CD14-positive monocyte (primary cell): ENCODE measurements at regions not wholly inside any gene's neighbourhood (a gene's known extent, or its start where the extent isn't known, plus 50 kb on each side); places are given as distances from the start of the nearest gene placed in this dataset.

Experiments used
- DNase-seq, 3 donors: peaks; one replicate each; pipeline ENCODE4 v3.0.0-alpha.2; 2011 to 2022
- H2AFZ ChIP-seq: 2 replicates; pipeline ENCODE4 v1.6.0; 2012; ENCODE audit warnings: mild to moderate bottlenecking, low read depth, low read length, inconsistent platforms; ENCODE audit not compliant: insufficient read depth, poor library complexity, severe bottlenecking
- H3K27ac ChIP-seq, 2 donors: 1 replicate in 1 of 2; 2 replicates in 1 of 2; pipeline ENCODE4 v1.5.1; 2012 to 2013; ENCODE audit warnings: low read length in 2 of 2, control low read depth in 1 of 2, inconsistent platforms in 1 of 2, low read depth in 1 of 2, mild to moderate bottlenecking in 1 of 2
- H3K27me3 ChIP-seq, 2 donors: one replicate each; pipeline versions ENCODE4 v1.6.0 to v1.6.1; 2011 to 2013; ENCODE audit warnings: low read length in 2 of 2; ENCODE audit not compliant: control insufficient read depth in 2 of 2, insufficient read depth in 2 of 2
- H3K36me3 ChIP-seq, 2 donors: replicated peaks in 1 of 2; 1 replicate in 1 of 2; 2 replicates in 1 of 2; pipeline versions ENCODE4 v1.5.1 to v1.6.1; 2012 to 2013; ENCODE audit warnings: low read length in 2 of 2, control low read depth in 1 of 2, inconsistent platforms in 1 of 2, mild to moderate bottlenecking in 1 of 2; ENCODE audit not compliant: insufficient read depth in 2 of 2, control insufficient read depth in 1 of 2
- H3K4me1 ChIP-seq, 2 donors: 1 replicate in 1 of 2; 2 replicates in 1 of 2; pipeline versions ENCODE4 v1.5.1 to v1.6.1; 2012 to 2013; ENCODE audit warnings: low read length in 2 of 2, control low read depth in 1 of 2, inconsistent platforms in 1 of 2, mild to moderate bottlenecking in 1 of 2, moderate library complexity in 1 of 2; ENCODE audit not compliant: insufficient read depth in 2 of 2, control insufficient read depth in 1 of 2
- H3K4me2 ChIP-seq: replicated peaks from 2 replicates; pipeline ENCODE3; 2012; ENCODE audit warnings: low read length, moderate library complexity, mild to moderate bottlenecking; ENCODE audit not compliant: poor library complexity, severe bottlenecking; ENCODE audit errors: extremely low read depth
- H3K4me3 ChIP-seq, 3 experiments: fragments of 200-600 bp in 1 of 3; sonication (generic) in 1 of 3; replicated peaks in 1 of 3; 1 replicate in 2 of 3; 2 replicates in 1 of 3; pipeline ENCODE4 v1.5.1; 2011 to 2013; ENCODE audit warnings: low read length in 3 of 3, mild to moderate bottlenecking in 3 of 3, control low read depth in 2 of 3, low read depth in 2 of 3, inconsistent platforms in 1 of 3, moderate library complexity in 1 of 3
- H3K79me2 ChIP-seq: 2 replicates; pipeline ENCODE4 v1.6.0; 2012; ENCODE audit warnings: mild to moderate bottlenecking, control low read depth, inconsistent platforms, low read length, moderate library complexity; ENCODE audit not compliant: insufficient read depth
- H3K9ac ChIP-seq: 2 replicates; pipeline ENCODE4 v1.6.0; 2017; ENCODE audit warnings: low read length, mild to moderate bottlenecking; ENCODE audit not compliant: insufficient read depth, poor library complexity, severe bottlenecking
- H3K9me3 ChIP-seq, 2 donors: replicated peaks in 1 of 2; 1 replicate in 1 of 2; 2 replicates in 1 of 2; pipeline versions ENCODE4 v1.5.1 to v1.6.1; 2012 to 2013; ENCODE audit warnings: low read length in 2 of 2, control low read depth in 1 of 2; ENCODE audit not compliant: control insufficient read depth in 1 of 2, insufficient read depth in 1 of 2
- H4K20me1 ChIP-seq: 2 replicates; pipeline ENCODE4 v1.6.0; 2012; ENCODE audit warnings: mild to moderate bottlenecking, low read length, control low read depth, moderate library complexity; ENCODE audit not compliant: insufficient read depth
- H3K27ac Mint-ChIP-seq, 7 donors: one replicate each; pipeline ENCODE4 v1.8.0; 2020; ENCODE audit warnings: mild to moderate bottlenecking in 7 of 7, mixed read lengths in 7 of 7, moderate library complexity in 6 of 7, inconsistent platforms in 2 of 7
- H3K27me3 Mint-ChIP-seq, 3 donors: one replicate each; pipeline ENCODE4 v1.8.0; 2021 to 2022; ENCODE audit warnings: low read depth in 3 of 3, mild to moderate bottlenecking in 3 of 3, mixed read lengths in 3 of 3, moderate library complexity in 3 of 3, inconsistent platforms in 1 of 3
- H3K36me3 Mint-ChIP-seq, 2 donors: one replicate each; pipeline ENCODE4 v1.8.0; 2020; ENCODE audit warnings: mixed read lengths in 2 of 2, inconsistent platforms in 1 of 2, mild to moderate bottlenecking in 1 of 2
- H3K4me1 Mint-ChIP-seq: one replicate; pipeline ENCODE4 v1.8.0; 2020; ENCODE audit warnings: mild to moderate bottlenecking, mixed read lengths
- H3K4me3 Mint-ChIP-seq, 2 donors: one replicate each; pipeline ENCODE4 v1.8.0; 2020; ENCODE audit warnings: mild to moderate bottlenecking in 2 of 2, mixed read lengths in 2 of 2, moderate library complexity in 1 of 2
- H3K9me3 Mint-ChIP-seq, 7 donors: one replicate each; pipeline ENCODE4 v1.8.0; 2020 to 2022; ENCODE audit warnings: mixed read lengths in 7 of 7, mild to moderate bottlenecking in 6 of 7, moderate library complexity in 6 of 7, inconsistent platforms in 2 of 7
- CTCF ChIP-seq: fragments of 200-600 bp; IDR thresholded peaks from one replicate; pipeline ENCODE4 v1.8.0; 2022; ENCODE audit warnings: antibody characterized with exemption, mild to moderate bottlenecking
- whole genome bisulfite sequencing: methylation state at CpG from one replicate; pipeline ENCODE4 v1.1.5; 2013; ENCODE audit warnings: missing lambda C conversion rate; ENCODE audit not compliant: insufficient coverage; 5-methylcytosine and 5-hydroxymethylcytosine counted together
- intact Hi-C, 2 donors: fragments of 100-400 bp; cut with micrococcal nuclease; formaldehyde crosslinking; loops; one replicate each; pipeline versions ENCODE4 v1.15.0 to v1.15.1; 2023

DNA sequence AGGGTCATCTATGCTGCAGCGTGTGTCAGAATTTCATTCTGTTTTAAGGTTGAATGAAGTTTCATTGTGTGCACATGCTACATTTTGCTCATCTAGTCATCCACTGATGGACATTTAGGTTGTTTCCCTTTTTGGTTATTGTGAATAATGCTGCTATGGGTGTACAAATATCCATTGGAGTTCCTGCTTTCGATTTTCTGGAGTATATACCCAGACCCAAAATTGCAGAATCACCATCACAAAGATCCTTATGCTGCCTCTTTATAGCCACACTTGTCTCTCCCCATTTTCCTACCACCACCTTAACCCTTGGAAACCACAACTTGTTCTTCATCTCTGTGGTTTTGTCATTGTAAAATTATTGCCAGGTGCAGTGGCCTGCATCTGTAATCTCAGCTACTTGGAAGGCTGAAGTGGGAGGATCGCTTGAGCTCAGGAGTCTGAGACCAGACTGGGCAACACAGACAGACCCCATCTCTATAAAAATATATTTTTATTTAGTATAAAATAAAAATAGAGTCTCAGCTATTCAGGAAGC is 166.2 kb downstream of the HSD17B3 start:
- H2AFZ ChIP-seq: no peak overlapping the region
- Mint-ChIP-seq H3K4me1 (peaks cover 62% of the 10 kb centered on the region), H3K27ac (peak overlapping the region in 3 of 7 donors; percentile 38 to 67 (median 44)), H3K9me3 (peaks cover 4 to 20% (median 14%) of the 10 kb centered on the region in 7 donors), H3K27me3 (peaks cover 0 to 5% (median 2%) of the 10 kb centered on the region in 3 donors), H3K4me3 (no peak overlapping the region), H3K36me3 (peaks cover 0 to 4% of the 10 kb centered on the region in 2 donors)
- no peak for TF ChIP-seq CTCF
- H4K20me1 ChIP-seq: no peaks in the 10 kb centered on the region
- peaks cover 39 to 57% of the 10 kb centered on the region in 2 donors for H3K4me1 ChIP-seq
- peaks cover 0 to 13% of the 10 kb centered on the region in 2 donors for H3K9me3 ChIP-seq
- H3K9ac ChIP-seq: no peak overlapping the region
- intact Hi-C loops: no loop called here
- no peak overlapping the region for H3K4me2 ChIP-seq
- no peak overlapping the region for H3K4me3 ChIP-seq
- H3K36me3 ChIP-seq: no peaks in the 10 kb centered on the region
- peak in 1 of 3 donors; percentile 22 for DNase-seq
- no peaks in the 10 kb centered on the region for H3K27me3 ChIP-seq
- H3K27ac ChIP-seq: peak overlapping the region in 1 of 2 donors; percentile 34
- WGBS: 60% methylated on average over 1 of the region's 3 CpGs
- no peaks in the 10 kb centered on the region for H3K79me2 ChIP-seq

DNA sequence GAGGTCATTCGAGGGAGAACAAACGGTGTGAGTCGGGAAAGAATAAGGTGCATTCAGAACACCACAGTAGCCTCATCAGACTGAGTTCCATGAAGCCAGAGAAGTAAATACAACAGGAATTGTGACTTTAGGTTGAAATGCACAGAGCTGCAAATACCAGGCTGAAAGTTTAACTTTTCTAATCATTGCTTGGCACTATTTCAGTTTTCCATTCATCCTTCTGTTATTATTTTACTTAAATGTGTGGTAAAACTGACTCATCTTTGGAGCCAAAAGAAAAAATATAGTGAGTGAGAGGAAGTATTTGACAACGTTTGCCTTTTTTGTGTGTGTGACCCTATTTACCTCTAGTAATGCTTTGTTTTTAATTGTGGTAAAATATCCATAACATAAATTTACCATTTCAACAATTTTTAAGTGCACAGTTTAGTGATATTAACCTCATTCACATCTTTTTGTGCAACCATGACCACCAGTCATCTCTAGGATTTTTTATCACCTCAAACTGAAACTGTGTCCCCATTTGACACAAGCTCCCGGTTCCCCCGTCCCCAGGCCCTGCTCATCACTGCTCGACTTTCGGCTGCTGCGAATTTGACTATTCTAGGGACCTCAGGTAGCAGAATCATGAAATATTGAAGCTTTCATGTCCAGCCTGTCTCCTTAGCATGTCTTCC is 166.8 kb downstream of the HSD17B3 start:
- Mint-ChIP-seq H3K4me3 (no peak overlapping the region), H3K9me3 (peaks cover 4 to 20% (median 15%) of the 10 kb centered on the region in 7 donors), H3K27ac (peak overlapping the region in 3 of 7 donors; percentile 38 to 78 (median 67)), H3K36me3 (peaks cover 0 to 4% of the 10 kb centered on the region in 2 donors), H3K4me1 (peaks cover 59% of the 10 kb centered on the region), H3K27me3 (peaks cover 0 to 5% (median 3%) of the 10 kb centered on the region in 3 donors)
- Histone ChIP-seq H3K9me3 (peaks cover 0 to 13% of the 10 kb centered on the region in 2 donors), H2AFZ (no peak overlapping the region), H3K4me1 (peaks cover 36 to 50% of the 10 kb centered on the region in 2 donors), H3K27me3 (no peaks in the 10 kb centered on the region), H3K4me3 (no peak overlapping the region), H3K36me3 (no peaks in the 10 kb centered on the region), H3K9ac (no peak overlapping the region), H4K20me1 (no peaks in the 10 kb centered on the region), H3K79me2 (no peaks in the 10 kb centered on the region), H3K27ac (peak overlapping the region in 1 of 2 donors; percentile 34), H3K4me2 (no peak overlapping the region)
- no peak for TF ChIP-seq CTCF
- 90% methylated on average over 7 of the region's 9 CpGs for WGBS
- DNase-seq: no peak
- intact Hi-C loops: no loop called here
